H1 (cell line): ENCODE measurements at regions not wholly inside any gene's neighbourhood (a gene's known extent, or its start where the extent isn't known, plus 50 kb on each side); places are given as distances from the start of the nearest gene placed in this dataset.

ENCODE experiments used
- CTCF ChIA-PET: fragments of 300-600 bp; sonication (Branson Sonifier 250); formaldehyde crosslinking; loops from one replicate; lab custom pipeline; 2021; ENCODE audit not compliant: partially characterized antibody; lab: Charles Lee
- POLR2A ChIA-PET: fragments of 300-600 bp; sonication (Branson Sonifier 250); formaldehyde crosslinking; loops from one replicate; lab custom pipeline; 2021; ENCODE audit warnings: inconsistent platforms; ENCODE audit not compliant: partially characterized antibody; lab: Charles Lee
- DNase-seq, 2 experiments: peaks; one replicate each; pipeline versions ENCODE4 v3.0.0 to v3.0.0-alpha.2; 2010 to 2022; ENCODE audit warnings: low spot score in 2 of 2, low read depth in 1 of 2, mixed read lengths in 1 of 2
- FAIRE-seq: peaks from 2 replicates; lab custom pipeline; 2011; peaks lifted over from hg19 to GRCh38; lab: Jason Lieb, UNC
- H2AFZ ChIP-seq: 2 replicates; pipeline ENCODE4 v1.8.1; 2012; ENCODE audit warnings: low read length, inconsistent platforms
- H2AK5ac ChIP-seq: 2 replicates; pipeline ENCODE4 v1.6.1; 2013; ENCODE audit warnings: low read depth, low read length
- H2BK120ac ChIP-seq: replicated peaks from 2 replicates; pipeline ENCODE3; 2013; ENCODE audit warnings: low read depth, low read length, inconsistent platforms
- H2BK12ac ChIP-seq: 2 replicates; pipeline ENCODE4 v1.6.1; 2013; ENCODE audit warnings: low read depth, low read length
- H2BK15ac ChIP-seq: 2 replicates; pipeline ENCODE4 v1.6.1; 2013; ENCODE audit warnings: low read length
- H2BK20ac ChIP-seq: 2 replicates; pipeline ENCODE4 v1.6.1; 2013; ENCODE audit warnings: low read length
- H2BK5ac ChIP-seq: 2 replicates; pipeline ENCODE4 v1.6.1; 2013; ENCODE audit warnings: low read depth, low read length
- H3K14ac ChIP-seq: 2 replicates; pipeline ENCODE4 v1.6.1; 2013; ENCODE audit warnings: inconsistent platforms; ENCODE audit not compliant: insufficient read length
- H3K18ac ChIP-seq: 2 replicates; pipeline ENCODE4 v1.6.1; 2013; ENCODE audit warnings: low read length; ENCODE audit errors: extremely low read depth
- H3K23ac ChIP-seq: 2 replicates; pipeline ENCODE4 v1.6.1; 2013; ENCODE audit warnings: inconsistent platforms; ENCODE audit not compliant: insufficient read length
- H3K23me2 ChIP-seq: 2 replicates; pipeline ENCODE4 v1.6.1; 2013; ENCODE audit warnings: low read depth, low read length
- H3K27ac ChIP-seq: 2 replicates; pipeline ENCODE4 v1.6.1; 2011; ENCODE audit warnings: low read depth, low read length, inconsistent platforms
- H3K27me3 ChIP-seq, 4 experiments: replicated peaks in 1 of 4; 1 replicate in 1 of 4; 2 replicates in 3 of 4; pipeline versions ENCODE4 v1.6.1 to v1.8.1; 2011 to 2013; ENCODE audit warnings: low read length in 3 of 4, mild to moderate bottlenecking in 3 of 4, inconsistent platforms in 2 of 4, mixed read lengths in 2 of 4, moderate library complexity in 1 of 4; ENCODE audit not compliant: control insufficient read depth in 3 of 4, insufficient read depth in 3 of 4; ENCODE audit errors: extremely low read depth in 1 of 4
- H3K36me3 ChIP-seq, 4 experiments: 2 replicates each; pipeline versions ENCODE4 v1.6.1 to v1.8.1; 2011 to 2013; ENCODE audit warnings: mild to moderate bottlenecking in 4 of 4, low read length in 3 of 4, moderate library complexity in 2 of 4, control low read depth in 1 of 4, inconsistent platforms in 1 of 4; ENCODE audit not compliant: insufficient read depth in 4 of 4, control insufficient read depth in 2 of 4
- H3K4ac ChIP-seq: replicated peaks from 2 replicates; pipeline ENCODE3; 2013; ENCODE audit warnings: low read length, low read depth, mixed read lengths, inconsistent platforms; ENCODE audit not compliant: insufficient read length
- H3K4me1 ChIP-seq, 4 experiments: replicated peaks in 1 of 4; 1 replicate in 1 of 4; 2 replicates in 3 of 4; pipeline versions ENCODE4 v1.6.1 to v1.8.1; 2011 to 2013; ENCODE audit warnings: low read length in 3 of 4, inconsistent platforms in 2 of 4, mixed read lengths in 1 of 4; ENCODE audit not compliant: insufficient read depth in 4 of 4, control insufficient read depth in 3 of 4
- H3K4me2 ChIP-seq, 2 experiments: 2 replicates each; pipeline versions ENCODE4 v1.6.1 to v1.8.1; 2011 to 2013; ENCODE audit warnings: low read depth in 2 of 2, low read length in 2 of 2, control low read depth in 1 of 2, inconsistent platforms in 1 of 2, mild to moderate bottlenecking in 1 of 2; ENCODE audit not compliant: insufficient read depth in 1 of 2
- H3K4me3 ChIP-seq, 4 experiments: fragments of 200-600, 300-600 bp in 1 of 4; sonication (generic), shearing (Covaris generic), sonication (Bioruptor Twin) in 1 of 4; 2 replicates each; pipeline versions ENCODE4 v1.5.1 to v1.8.1; 2011 to 2016; ENCODE audit warnings: low read length in 4 of 4, low read depth in 3 of 4, control low read depth in 2 of 4, inconsistent platforms in 2 of 4, mild to moderate bottlenecking in 2 of 4, mixed read lengths in 1 of 4, moderate library complexity in 1 of 4; ENCODE audit not compliant: insufficient read depth in 2 of 4; ENCODE audit errors: extremely low read depth in 1 of 4
- H3K56ac ChIP-seq: replicated peaks from 2 replicates; pipeline ENCODE3; 2013; ENCODE audit warnings: low read depth, mild to moderate bottlenecking, mixed read lengths, low read length, inconsistent platforms; ENCODE audit not compliant: insufficient read length
- H3K79me1 ChIP-seq: 2 replicates; pipeline ENCODE4 v1.6.1; 2013; ENCODE audit warnings: low read depth, low read length, control low read depth
- H3K79me2 ChIP-seq, 2 experiments: 2 replicates each; pipeline versions ENCODE4 v1.6.1 to v1.8.1; 2012 to 2013; ENCODE audit warnings: low read length in 2 of 2, mild to moderate bottlenecking in 2 of 2, inconsistent platforms in 1 of 2; ENCODE audit not compliant: insufficient read depth in 2 of 2, control insufficient read depth in 1 of 2
- H3K9ac ChIP-seq, 4 experiments: replicated peaks in 1 of 4; 1 replicate in 1 of 4; 2 replicates in 3 of 4; pipeline versions ENCODE4 v1.6.1 to v1.8.1; 2011 to 2013; ENCODE audit warnings: low read depth in 3 of 4, low read length in 3 of 4, control low read depth in 2 of 4, mild to moderate bottlenecking in 2 of 4, moderate library complexity in 2 of 4, inconsistent platforms in 1 of 4; ENCODE audit errors: extremely low read depth in 1 of 4
- H3K9me3 ChIP-seq, 2 experiments: 2 replicates each; pipeline versions ENCODE4 v1.6.1 to v1.8.1; 2012 to 2013; ENCODE audit warnings: mild to moderate bottlenecking in 2 of 2, moderate library complexity in 2 of 2, control low read depth in 1 of 2, inconsistent platforms in 1 of 2, low read depth in 1 of 2, low read length in 1 of 2, mixed read lengths in 1 of 2; ENCODE audit not compliant: insufficient read depth in 2 of 2
- H4K20me1 ChIP-seq, 2 experiments: replicated peaks in 1 of 2; 2 replicates each; pipeline versions ENCODE3 to v1.8.1; 2011 to 2013; ENCODE audit warnings: inconsistent platforms in 2 of 2, low read length in 2 of 2, mild to moderate bottlenecking in 1 of 2; ENCODE audit not compliant: insufficient read depth in 2 of 2, control insufficient read depth in 1 of 2
- H4K5ac ChIP-seq: 2 replicates; pipeline ENCODE4 v1.6.1; 2013; ENCODE audit warnings: low read length, low read depth, mixed read lengths, inconsistent platforms; ENCODE audit not compliant: insufficient read length
- H4K8ac ChIP-seq: 2 replicates; pipeline ENCODE4 v1.8.0; 2013; ENCODE audit warnings: mild to moderate bottlenecking, moderate library complexity, low read length, inconsistent platforms; ENCODE audit not compliant: insufficient read depth; ENCODE audit errors: extremely low read depth
- H4K91ac ChIP-seq: replicated peaks from 2 replicates; pipeline ENCODE3; 2013; ENCODE audit warnings: low read length, mixed read lengths, inconsistent platforms; ENCODE audit not compliant: insufficient read length
- POLR2A ChIP-seq, 2 experiments: IDR thresholded peaks; 1 replicate in 1 of 2; 2 replicates in 1 of 2; pipeline ENCODE4 v1.6.1; 2011; ENCODE audit warnings: low read depth in 2 of 2, low read length in 2 of 2, mild to moderate bottlenecking in 2 of 2; ENCODE audit errors: control extremely low read depth in 1 of 2
- POU5F1 ChIP-seq: IDR thresholded peaks from 2 replicates; pipeline ENCODE4 v1.6.1; 2011; ENCODE audit warnings: low read depth, mild to moderate bottlenecking, low read length, moderate library complexity
- SAP30 ChIP-seq: fragments of 300-600 bp; sonication (generic); IDR thresholded peaks from 2 replicates; pipeline ENCODE4 v1.7.1; 2012; ENCODE audit warnings: low read length, moderate library complexity, mild to moderate bottlenecking, inconsistent platforms; ENCODE audit not compliant: insufficient read depth, insufficient replicate concordance
- WGBS, 2 experiments: shearing (Covaris generic) in 1 of 2; methylation state at CpG; one replicate each; pipeline versions ENCODE4 v1.1.6 to v1.1.7; 2013 to 2015; ENCODE audit warnings: low lambda C conversion rate in 2 of 2, mixed read lengths in 2 of 2, inconsistent platforms in 1 of 2, low coverage in 1 of 2, missing lambda C conversion rate in 1 of 2; ENCODE audit not compliant: insufficient replicate concordance in 2 of 2, insufficient coverage in 1 of 2, insufficient read length in 1 of 2; ENCODE audit errors: extremely low coverage in 1 of 2, missing lambda C conversion rate in 1 of 2; 5-methylcytosine and 5-hydroxymethylcytosine counted together
- TF ChIP-seq, protein P1 (sequence below): IDR thresholded peaks from 2 replicates; pipeline ENCODE4 v1.6.1; 2012; ENCODE audit warnings: low read length, inconsistent platforms

DNA sequence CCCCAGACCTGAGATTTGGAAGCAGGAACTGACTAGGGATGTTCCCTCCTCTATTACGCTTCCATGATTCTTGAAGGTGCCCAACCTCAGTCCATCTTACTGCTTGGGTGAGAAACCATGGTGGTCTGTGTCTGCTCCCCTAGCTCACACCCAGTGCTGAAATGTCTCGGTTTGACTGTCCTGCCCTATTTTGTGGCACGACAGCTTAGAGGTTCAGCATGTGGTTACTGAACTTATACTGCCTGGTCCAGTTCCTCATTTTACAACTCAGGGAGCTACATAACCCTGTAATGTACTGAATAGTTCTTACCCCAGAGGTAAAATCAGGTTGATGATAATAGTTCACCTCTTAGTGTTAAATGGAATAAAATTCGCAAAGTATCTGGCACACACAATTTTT, 203.1 kb downstream of the RBM46 start:
- H3K27me3 ChIP-seq = no peaks in the 10 kb centered on the region
- no peak overlapping the region for H4K5ac ChIP-seq
- POLR2A ChIA-PET = no interaction called here
- H3K14ac ChIP-seq = no peak overlapping the region
- FAIRE-seq (no peak), DNase-seq (no peak)
- CTCF ChIA-PET = interaction anchor here (1.0 to 3.0 kb wide), 2 partner anchors 336 to 372 kb away, joined by 3 to 17 read pairs; no protein-coding TSS in a partner anchor
- no peak overlapping the region for H2BK15ac ChIP-seq
- no peak overlapping the region for H2BK20ac ChIP-seq
- no peak overlapping the region for H2BK120ac ChIP-seq
- H3K9me3 ChIP-seq = no peaks in the 10 kb centered on the region
- no peak overlapping the region for H3K4ac ChIP-seq
- no peak overlapping the region for H3K23ac ChIP-seq
- H3K4me3 ChIP-seq = no peak overlapping the region
- no peak overlapping the region for H4K91ac ChIP-seq
- H2AFZ ChIP-seq = no peak overlapping the region
- H2BK5ac ChIP-seq = no peak overlapping the region
- H3K18ac ChIP-seq = no peak overlapping the region
- no peaks in the 10 kb centered on the region for H3K23me2 ChIP-seq
- no peaks in the 10 kb centered on the region for H3K79me1 ChIP-seq
- no peak overlapping the region for H3K9ac ChIP-seq
- no peak overlapping the region for H4K8ac ChIP-seq
- no peak overlapping the region for H3K56ac ChIP-seq
- 94% methylated on average over 4 of the region's 4 CpGs; no CpG with 5 or more reads in 1 of the 2 experiments for WGBS, 2 experiments
- no peak for TF ChIP-seq POLR2A (IDR thresholded peaks at IDR 0.05; ENCODE audit: control extremely low read depth in 1 of 2, low read depth in 2 of 2, low read length in 2 of 2)
- TF ChIP-seq, protein P1, sequence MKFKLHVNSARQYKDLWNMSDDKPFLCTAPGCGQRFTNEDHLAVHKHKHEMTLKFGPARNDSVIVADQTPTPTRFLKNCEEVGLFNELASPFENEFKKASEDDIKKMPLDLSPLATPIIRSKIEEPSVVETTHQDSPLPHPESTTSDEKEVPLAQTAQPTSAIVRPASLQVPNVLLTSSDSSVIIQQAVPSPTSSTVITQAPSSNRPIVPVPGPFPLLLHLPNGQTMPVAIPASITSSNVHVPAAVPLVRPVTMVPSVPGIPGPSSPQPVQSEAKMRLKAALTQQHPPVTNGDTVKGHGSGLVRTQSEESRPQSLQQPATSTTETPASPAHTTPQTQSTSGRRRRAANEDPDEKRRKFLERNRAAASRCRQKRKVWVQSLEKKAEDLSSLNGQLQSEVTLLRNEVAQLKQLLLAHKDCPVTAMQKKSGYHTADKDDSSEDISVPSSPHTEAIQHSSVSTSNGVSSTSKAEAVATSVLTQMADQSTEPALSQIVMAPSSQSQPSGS = no peak
- no peak for TF ChIP-seq POU5F1
- no peak for TF ChIP-seq SAP30
- no peak overlapping the region for H2AK5ac ChIP-seq
- H3K79me2 ChIP-seq = no peaks in the 10 kb centered on the region
- no peaks in the 10 kb centered on the region for H4K20me1 ChIP-seq
- H3K36me3 ChIP-seq = no peaks in the 10 kb centered on the region
- no peaks in the 10 kb centered on the region for H3K4me1 ChIP-seq
- no peak overlapping the region for H3K4me2 ChIP-seq
- no peak overlapping the region for H2BK12ac ChIP-seq
- no peak overlapping the region for H3K27ac ChIP-seq
